Activated CD8-positive, alpha-beta memory T cell treated with anti-CD3 and anti-CD28 coated beads for 36 hours (primary cell): ENCODE measurements at regions not wholly inside any gene's neighbourhood (a gene's known extent, or its start where the extent isn't known, plus 50 kb on each side); places are given as distances from the start of the nearest gene placed in this dataset.
"Not testable (repeated sequence)": the region's sequence is repeated elsewhere in the genome, so short reads cannot be mapped to it uniquely, and the experiment has no call there.

Experiments
- CTCF ChIA-PET: fragments of 350-600 bp; sonication (Branson Sonifier 250); formaldehyde crosslinking; loops from one replicate; lab custom pipeline; 2021; ENCODE audit warnings: antibody characterized with exemption; lab: Charles Lee
- POLR2A ChIA-PET: fragments of 350-600 bp; sonication (Branson Sonifier 250); formaldehyde crosslinking; loops from one replicate; lab custom pipeline; 2021; ENCODE audit warnings: antibody characterized with exemption; lab: Charles Lee

DNA sequence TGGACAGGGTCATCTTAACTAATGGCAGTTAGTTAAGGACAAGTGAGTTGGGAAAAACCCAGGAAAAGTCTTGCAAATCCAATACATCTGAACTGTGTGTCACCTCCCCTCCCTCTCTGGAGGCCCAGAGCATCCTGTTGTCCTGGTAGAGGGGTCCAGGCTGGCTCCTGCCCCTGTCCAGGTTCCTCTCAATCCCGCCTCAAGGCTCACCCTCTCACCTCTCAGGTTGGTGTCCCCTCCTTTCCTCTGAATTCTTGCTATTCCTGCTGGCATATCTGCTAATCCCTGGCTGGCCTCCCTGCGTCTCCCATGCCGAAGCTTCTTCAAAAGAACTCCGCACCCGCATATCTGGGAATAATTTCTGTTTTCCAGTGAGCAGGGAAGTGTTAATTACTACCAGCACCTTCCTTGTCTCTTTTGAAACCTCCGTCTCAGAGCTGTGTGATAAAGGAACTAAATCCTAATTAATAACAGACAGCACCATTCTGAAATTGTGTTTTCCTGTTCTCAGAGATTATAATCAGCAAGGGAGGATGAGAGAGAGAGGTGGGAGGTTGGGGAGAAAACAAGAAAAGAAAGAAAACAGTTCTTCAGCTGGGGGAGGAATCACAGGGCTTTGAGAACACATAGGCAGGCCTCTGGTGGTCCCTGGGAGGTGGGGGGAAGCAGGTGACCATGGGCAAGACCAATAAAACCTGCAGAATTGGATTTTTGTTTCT, 568.0 kb downstream of the PTPRU start:
- ChIA-PET CTCF (no interaction called here), POLR2A (no interaction called here)

DNA sequence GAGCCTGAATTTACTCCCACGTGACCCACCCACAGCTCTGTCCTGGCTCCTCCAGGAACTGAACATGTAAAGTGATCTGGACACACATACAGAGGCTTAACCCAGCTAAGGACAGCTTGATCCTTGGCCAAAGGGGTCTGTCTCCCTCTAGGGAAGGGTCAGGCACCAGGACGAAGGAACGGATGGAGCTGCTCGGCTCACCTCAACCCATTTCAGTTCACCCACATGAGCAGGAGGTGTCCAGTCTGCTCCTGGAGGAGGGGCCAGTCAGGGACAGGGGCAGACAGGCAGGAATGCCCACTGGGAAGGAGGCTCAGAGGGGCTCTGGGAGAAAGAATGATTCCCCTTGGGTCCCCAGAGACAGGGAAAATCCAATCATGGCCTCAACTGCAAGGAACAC, 567.2 kb downstream of the PTPRU start:
- ChIA-PET POLR2A (no interaction called here), CTCF (no interaction called here)

DNA sequence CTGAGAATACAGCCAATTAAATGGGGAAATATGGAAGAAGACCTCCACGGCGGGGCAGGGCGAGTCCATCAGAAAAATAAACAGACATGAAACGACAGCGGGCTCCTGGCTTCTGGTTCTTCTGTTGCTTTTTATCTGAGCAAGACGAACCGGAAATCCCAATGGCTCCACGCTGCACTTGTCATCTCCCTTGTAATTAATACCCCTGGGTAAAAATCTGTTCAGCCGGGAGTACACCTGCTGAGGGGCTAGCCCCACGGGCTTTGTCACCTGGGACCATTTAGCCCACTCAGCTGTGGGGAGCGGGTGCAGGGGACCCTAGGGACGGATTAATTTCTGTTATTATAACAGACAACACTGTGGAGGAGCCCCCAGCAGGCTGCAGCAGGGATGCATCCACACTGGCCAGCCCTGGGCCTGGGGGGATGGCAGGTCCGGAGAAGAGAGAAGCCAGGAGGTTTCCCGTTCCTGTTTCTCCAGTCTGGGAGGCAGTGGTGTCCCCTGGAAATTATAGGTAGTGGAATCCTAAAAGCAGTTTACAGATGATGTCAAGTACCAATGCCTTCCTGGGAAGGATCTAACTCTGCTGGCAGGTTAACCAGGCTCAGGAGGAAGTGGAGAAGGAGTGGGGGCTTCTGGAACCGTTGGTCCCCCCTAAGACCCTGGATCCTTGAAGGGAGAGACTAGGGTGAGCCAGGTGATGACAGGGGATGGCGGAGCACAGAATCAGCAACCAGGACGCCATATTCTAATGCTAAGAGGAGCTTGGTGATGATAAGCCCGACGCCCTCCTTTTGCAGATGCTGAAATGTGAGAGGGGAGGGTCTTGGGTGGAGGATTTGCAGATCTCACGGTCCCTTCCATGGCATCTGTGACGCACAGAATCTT, 566.1 kb downstream of the PTPRU start:
- POLR2A ChIA-PET = no interaction called here

DNA sequence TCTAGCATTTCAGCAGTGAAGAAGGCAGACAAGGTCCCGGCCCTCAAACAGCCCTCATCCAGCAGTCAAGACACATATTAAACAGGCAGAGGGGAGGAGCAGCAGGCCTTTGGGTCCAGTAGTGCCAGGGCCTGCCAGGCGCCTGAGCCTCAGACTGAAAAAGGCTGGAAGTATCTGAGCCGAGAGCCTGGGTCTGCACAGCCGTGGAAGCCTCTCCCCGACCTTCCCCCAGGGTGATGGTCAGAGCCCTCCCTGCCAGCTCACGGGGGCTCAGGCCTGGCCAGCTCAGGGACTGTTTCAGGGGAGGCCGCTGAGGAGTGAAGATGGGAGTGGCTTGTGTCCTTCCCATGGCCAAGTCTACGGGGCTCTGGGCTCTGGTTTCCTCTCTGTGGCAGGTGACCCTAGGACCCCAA, 565.2 kb downstream of the PTPRU start:
- ChIA-PET POLR2A (no interaction called here), CTCF (no interaction called here)

More for the DNA sequence above, 566.1 kb downstream of the PTPRU start:
- CTCF ChIA-PET = no interaction called here

DNA sequence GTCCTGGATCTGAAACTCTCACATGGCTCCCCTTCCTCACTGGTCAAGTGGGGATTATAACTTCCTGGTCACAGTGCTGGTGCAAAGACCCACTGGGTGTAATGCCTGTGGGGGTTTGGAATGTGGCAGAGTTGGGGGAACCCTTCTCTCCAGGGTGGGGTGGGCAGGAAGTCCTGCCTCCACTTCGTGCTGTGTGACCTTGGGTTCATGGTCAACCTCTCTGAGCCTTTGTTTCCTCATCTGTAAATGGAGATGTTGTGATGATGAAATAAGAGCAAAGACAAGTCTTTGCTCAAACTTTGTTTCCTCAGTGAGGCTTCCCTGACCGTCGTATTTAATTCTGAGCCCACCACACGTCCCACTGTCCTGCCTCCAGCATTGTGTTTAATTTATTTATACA, 564.7 kb downstream of the PTPRU start:
- POLR2A ChIA-PET = no interaction called here
- CTCF ChIA-PET = no interaction called here

DNA sequence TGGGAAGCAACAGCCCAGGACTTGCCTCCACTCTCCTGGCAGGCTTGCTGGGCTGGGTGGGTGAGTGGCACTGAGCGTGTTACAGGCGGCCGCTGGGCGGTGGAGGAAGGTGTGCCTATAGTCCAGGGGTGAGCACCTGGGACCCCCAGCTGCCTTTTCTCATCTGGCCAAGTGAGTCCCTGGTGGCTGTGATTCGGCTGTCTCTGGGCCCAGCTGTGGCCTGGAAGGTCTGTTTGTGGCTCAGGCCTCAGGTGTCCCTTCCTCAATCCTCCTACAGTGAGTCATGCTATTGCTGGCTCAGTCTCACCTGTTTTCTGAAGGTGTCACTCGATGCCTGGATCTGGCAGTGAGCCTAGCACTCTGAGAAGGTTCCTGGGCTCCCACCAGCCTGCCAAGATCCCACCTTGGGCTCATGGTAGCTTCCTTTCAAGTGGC, 564.2 kb downstream of the PTPRU start:
- POLR2A ChIA-PET = no interaction called here
- CTCF ChIA-PET = no interaction called here

DNA sequence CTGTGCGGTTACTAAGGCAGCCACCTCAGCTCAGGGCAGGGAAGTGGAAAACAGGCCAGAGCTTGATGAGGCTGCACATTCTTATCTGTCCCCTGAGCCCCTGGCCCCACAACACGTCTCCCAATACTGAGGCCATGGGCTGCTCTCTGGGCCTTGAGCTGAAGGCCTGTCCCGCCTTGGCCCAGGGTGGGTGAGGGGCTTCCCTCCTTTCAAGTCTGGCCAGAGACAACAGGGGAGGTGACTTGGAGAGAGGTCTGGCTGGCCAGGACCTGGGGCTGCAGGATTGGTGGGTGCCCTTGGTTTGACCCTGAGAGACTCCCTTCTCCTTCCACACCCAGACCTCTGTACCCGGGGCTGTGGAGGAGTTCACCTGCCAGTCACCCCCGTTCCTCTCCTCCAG, 563.8 kb downstream of the PTPRU start:
- POLR2A ChIA-PET = no interaction called here
- CTCF ChIA-PET = no interaction called here

DNA sequence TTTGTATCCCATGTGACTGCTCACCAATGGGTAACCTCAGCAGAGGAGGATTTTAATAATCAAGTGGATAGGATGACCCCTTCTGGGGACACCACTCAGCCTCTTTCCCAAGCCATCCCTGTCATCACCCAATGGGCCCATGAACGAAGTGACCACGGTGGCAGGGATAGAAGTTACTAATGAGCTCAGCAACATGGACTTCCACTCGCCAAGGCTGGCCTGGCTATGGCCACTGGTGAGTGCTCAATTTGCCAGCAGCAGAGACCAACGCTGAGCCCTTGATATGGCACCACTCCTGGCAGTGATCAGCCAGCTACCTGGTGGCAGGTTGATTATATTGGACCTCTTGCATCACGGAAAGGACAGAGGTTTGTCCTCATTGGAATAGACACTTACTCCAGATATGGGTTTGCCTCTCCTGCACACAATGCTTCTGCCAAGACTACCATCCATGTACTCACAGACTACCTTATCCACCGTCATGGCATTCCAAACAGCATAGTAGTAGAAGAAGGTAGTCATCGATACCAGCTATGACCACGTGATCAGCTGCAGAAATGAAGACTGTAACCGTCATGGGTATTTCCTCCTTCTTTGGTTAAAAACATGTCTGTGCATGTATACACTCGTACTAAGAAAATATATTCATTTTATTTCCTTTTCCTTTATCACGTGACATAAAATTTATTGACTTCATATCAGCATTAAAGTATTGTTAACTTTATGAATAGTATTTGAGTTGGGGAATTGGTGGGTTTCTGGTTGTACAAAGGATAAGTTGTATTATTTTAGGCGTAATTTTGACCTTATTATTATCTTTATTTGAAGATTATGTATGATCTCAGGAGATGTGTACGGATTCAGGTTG, 562.6 kb downstream of the PTPRU start:
- ChIA-PET POLR2A (no interaction called here), CTCF (no interaction called here)

DNA sequence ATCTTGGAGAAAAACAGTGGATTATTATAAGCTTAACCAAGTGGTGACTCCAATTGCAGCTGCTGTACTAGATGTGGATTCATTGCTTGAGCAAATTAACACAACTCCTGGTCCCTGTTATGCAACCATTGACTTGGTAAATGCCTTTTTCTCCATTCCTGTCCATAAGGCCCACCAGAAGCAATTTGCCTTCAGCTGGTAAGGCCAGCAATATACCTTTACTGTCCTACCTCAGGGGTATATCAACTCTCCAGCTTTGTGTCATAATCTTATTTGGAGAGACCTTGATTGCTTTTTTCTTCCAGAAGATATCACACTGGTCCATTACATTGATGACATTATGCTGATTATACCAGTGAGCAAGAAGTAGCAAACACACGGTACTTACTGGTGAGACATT, 560.8 kb downstream of the PTPRU start:
- CTCF ChIA-PET, POLR2A ChIA-PET: not testable (repeated sequence)

DNA sequence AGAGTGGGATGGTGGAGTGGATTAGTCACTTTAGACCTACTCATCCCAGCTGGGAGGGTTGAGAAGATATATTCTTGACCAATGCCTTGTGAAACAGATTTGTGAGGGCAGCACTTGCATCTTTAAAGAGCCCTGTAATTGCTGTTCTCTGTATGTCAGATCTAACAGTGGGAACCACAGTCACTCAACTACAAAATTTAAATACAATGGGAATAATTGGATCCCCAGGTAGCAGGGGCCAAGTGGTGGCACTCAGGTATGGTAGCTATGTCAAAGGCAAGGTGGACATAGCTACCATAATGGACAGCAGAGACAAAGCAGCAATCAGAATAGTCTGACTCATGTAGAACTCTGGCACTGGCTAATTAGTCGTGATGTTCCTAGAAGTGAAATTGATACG, 559.6 kb downstream of the PTPRU start:
- CTCF ChIA-PET, POLR2A ChIA-PET: not testable (repeated sequence)

DNA sequence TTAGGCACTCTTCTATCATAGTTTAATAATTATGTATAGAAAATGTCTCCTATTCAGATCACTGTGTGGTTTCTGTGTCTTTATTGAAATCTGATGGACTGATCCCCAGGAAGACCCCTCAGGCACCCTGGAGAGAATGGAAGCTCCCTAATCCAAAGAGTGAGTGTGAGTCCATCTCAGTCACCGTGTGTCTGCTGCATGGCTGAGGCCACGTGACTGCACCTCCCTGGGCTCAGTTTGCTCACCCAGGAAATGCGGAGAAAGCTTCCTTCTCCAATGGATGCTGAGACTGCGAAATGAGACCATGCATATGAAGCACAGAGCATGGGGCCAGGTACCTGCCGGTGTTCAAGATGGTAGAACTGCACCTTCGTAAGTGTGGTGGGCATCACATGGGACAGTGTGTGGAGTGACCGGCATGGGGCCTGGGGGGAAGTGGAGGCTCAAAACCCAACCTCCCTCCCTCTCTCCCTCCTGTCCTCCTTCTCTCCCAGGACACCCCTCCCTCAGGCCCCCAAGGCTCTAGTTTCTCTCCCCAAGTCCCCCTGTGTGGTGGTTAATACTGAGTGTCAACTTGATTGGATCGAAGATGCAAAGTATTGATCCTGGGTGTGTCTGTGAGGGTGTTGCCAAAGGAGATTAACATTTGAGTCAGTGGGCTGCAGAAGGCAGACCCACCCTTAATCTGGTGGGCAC, 557.5 kb downstream of the PTPRU start:
- ChIA-PET POLR2A (no interaction called here), CTCF (interaction anchor here (1.1 kb wide), 1 partner anchor 587 kb away, joined by 3 read pairs; no protein-coding TSS in a partner anchor)

DNA sequence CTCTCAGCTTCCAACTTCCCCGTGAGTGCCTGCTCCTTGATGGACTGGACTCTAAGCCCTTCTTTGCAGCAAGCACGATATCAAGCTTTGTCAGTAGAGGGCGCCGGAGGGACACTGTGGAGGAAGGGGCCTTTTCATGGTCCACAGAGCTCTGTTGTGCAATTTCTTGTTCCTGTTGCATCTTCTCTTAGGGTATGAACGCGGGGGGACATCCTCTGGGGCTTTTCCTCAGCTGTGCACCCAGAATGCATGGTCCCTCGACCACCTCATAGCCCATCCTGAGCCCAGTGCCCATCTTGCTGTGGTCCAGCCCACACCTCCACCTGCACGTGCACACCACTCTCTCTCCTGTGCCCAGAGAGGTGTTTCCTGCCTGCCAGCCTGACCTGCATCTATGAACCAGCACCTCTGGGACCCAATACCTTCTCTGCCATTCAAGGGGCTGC, 556.8 kb downstream of the PTPRU start:
- CTCF ChIA-PET = interaction anchor here (0.6 to 1.1 kb wide), 2 partner anchors 260 to 587 kb away, joined by 3 read pairs; no protein-coding TSS in a partner anchor
- POLR2A ChIA-PET = no interaction called here

DNA sequence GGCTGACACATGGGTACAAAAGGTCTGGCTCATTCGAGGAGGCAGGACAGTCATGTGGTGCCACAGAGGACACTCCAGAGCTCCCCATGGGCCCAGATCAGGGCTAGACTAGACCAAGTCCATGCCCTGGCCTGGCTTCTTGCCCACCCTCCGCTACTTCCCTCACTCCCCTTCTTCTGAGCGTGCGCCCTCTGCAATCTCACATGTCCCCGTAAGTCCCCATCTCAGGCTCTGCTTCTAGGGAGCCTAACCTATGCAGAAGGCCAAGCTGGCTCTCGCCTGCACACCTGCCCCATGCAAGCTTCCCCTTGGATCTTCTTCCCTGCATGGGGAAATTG, 553.6 kb downstream of the PTPRU start:
- ChIA-PET CTCF (no interaction called here), POLR2A (no interaction called here)

DNA sequence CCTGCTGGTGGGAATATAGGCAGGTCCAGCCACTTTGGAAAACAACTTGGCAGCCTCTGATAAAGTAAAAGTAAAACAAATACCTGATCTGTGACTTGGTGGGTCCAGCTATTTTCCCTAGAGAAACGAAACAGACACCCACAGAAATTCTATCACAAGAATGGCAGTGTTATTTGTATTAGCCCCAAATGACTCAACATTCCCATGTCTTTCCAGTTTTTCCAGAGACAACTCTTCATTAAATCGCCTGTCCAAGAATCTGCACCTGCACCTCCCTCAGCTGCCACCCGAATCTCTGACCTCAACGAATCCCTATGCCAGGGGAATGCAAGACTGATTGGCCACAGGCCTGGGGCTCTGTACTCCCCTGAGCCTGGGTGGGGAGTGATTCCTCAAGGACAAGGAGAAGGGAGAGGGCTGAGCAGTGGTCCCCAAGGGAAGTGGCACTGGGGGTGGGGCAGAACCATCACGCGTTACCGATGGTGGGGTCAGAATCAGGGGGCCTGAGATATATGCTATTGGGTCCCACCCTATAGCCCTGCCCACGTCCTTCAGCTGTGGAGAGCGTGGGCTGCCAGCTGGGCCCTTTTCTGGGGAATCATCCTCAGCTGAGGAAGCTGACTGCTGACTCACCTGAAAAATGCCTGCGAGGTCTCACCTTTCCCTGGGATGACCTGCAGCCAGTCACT, 553.0 kb downstream of the PTPRU start:
- ChIA-PET CTCF (no interaction called here), POLR2A (no interaction called here)

DNA sequence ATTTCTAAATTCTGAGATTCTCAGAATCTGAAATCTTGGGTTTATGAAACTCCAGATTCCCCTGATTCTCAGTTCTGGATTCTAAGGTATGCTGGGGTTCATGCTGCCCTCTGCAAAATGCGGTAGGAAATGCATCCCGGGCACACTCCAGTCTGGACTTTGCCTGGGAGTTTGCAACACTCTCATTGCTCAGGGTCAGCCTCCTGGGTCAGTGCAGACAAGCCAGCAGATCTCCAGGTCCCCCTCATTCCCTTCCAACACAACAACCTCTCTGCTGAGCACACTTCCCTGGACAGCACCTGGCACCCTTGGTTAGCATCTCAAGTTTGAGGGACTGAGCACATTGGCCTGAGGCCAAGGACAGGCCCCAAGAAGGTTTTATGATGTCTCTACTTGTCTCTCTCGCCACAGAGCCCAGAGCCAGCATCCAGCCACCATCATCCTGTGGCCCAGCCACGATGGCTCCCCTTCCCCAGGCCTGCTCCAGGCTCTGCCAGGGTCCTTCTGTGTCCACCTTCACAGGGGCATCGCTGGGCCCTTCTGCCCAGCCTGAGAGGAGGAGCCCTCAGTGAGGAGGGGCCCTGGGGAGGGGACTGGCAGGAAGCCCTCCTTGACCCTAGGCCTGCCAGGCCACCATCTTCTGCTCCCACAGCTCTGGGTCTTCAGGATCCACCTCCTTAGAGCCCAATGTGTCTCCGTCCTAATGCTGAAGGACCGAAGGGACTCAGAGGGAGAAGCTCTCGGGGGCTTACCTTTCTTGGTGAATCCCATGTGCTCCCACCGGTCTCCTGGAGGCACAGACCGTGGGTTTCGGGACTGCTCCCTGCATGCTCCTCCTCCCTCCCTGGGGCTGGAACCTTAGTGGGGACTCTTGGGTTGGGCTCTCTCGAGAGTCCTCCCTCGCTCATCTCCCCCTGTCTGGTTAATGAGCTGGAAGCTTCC, 550.7 kb downstream of the PTPRU start:
- POLR2A ChIA-PET = no interaction called here
- CTCF ChIA-PET = no interaction called here

DNA sequence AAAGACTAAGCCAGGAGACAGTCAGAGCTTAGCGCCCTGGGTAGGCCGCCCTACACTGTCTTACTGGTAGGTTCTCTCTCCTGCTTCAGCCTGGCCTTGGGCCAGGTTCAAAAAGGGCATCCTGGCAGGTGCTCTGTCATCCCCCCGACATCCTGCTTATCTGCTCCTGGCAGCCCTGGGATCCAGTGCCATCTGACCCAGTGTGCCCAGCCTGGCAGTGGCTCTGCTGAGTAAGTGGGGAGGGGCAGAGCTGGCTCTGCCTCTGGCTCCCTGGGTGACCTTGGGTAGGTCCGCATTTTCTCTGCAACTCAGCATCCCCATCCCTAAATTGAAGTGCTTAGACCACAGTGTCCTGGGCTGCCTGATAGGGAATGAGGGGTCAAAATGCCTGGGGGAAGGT, 549.9 kb downstream of the PTPRU start:
- ChIA-PET CTCF (no interaction called here), POLR2A (no interaction called here)

DNA sequence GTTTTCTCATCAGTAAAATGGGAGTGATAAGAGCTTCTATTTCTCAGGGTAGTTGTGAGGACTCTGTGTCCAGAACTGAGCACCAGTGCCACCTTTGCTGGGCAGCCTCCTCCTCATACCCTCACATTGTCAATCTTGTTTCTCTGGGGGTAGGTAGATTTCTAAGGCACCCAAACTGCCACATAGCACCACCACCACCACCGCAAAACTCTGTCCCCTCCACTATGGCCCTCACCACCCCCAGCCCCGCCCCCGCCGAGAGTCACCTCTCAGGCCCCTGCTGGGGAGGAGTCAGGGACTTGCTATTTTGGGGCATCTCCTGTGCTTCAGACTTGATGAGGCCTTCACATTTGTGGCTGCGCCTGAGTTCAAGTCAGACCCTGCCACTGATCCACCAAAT, 549.2 kb downstream of the PTPRU start:
- CTCF ChIA-PET = no interaction called here
- POLR2A ChIA-PET = no interaction called here

DNA sequence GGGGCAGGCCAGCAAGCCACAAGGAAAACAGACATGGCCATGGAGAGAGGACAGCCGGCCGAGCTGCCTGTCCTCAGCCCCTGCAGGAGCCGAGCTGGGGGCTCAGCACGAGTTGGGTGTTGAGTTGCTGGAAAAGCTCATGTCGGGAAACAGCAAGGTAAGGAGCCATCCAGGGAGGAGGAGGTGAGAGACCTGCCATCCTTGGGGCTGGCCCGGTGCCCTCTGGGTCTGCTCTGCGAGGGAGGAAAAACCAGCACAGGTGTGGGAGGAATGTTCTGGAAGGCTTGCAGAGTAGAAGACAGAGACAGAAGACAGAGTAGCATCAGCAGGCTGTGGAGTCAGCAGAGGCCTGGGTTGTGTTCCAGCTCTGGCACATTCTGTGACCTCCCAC, 548.8 kb downstream of the PTPRU start:
- ChIA-PET CTCF (no interaction called here), POLR2A (no interaction called here)
